Progenitor cell of endocrine pancreas (in vitro differentiated cells): ENCODE measurements at regions not wholly inside any gene's neighbourhood (a gene's known extent, or its start where the extent isn't known, plus 50 kb on each side); places are given as distances from the start of the nearest gene placed in this dataset.
A peak's percentile ranks its signal among the peaks of the same experiment; 100 is the strongest.

ENCODE experiments used
- DNase-seq: peaks from one replicate; pipeline ENCODE4 v3.0.0; 2021; ENCODE audit warnings: low spot score; ENCODE audit not compliant: unreplicated experiment
- H3K27ac Mint-ChIP-seq: 2 replicates; pipeline ENCODE4 v1.8.0; 2021; ENCODE audit warnings: mild to moderate bottlenecking, moderate library complexity, mixed read lengths
- H3K27me3 Mint-ChIP-seq: 2 replicates; pipeline ENCODE4 v1.8.0; 2021; ENCODE audit warnings: mixed read lengths
- H3K36me3 Mint-ChIP-seq: 2 replicates; pipeline ENCODE4 v1.8.0; 2022; ENCODE audit warnings: mixed read lengths; ENCODE audit not compliant: insufficient read depth
- H3K4me1 Mint-ChIP-seq: 2 replicates; pipeline ENCODE4 v1.8.0; 2021; ENCODE audit warnings: low read depth, mixed read lengths
- H3K4me3 Mint-ChIP-seq: 2 replicates; pipeline ENCODE4 v1.8.0; 2021; ENCODE audit warnings: low read depth, mild to moderate bottlenecking, moderate library complexity, mixed read lengths
- H3K9me3 Mint-ChIP-seq: 2 replicates; pipeline ENCODE4 v1.8.0; 2021; ENCODE audit warnings: low read depth, mixed read lengths
- CTCF ChIP-seq: fragments of 200-600 bp; sonication (generic); IDR thresholded peaks from one replicate; pipeline ENCODE4 v1.5.0; 2021; ENCODE audit warnings: antibody characterized with exemption, mild to moderate bottlenecking; ENCODE audit not compliant: unreplicated experiment

GRCh38 chr4:56129431-56129861 is 180.7 kb downstream of the CEP135 start:
- H3K27me3 Mint-ChIP-seq, result no peaks in the 10 kb centered on the region
- H3K4me1 Mint-ChIP-seq, result peaks cover 19% of the 10 kb centered on the region
- no peak for DNase-seq
- no peaks in the 10 kb centered on the region for H3K9me3 Mint-ChIP-seq
- no peak overlapping the region for H3K4me3 Mint-ChIP-seq
- TF ChIP-seq CTCF, result peak; percentile 55
- H3K36me3 Mint-ChIP-seq, result peaks cover 1% of the 10 kb centered on the region
- peak overlapping the region; percentile 68 for H3K27ac Mint-ChIP-seq

GRCh38 chr4:56128213-56128612 is 179.5 kb downstream of the CEP135 start:
- Mint-ChIP-seq H3K36me3 (peaks cover 1% of the 10 kb centered on the region), H3K27ac (peak overlapping the region; percentile 38), H3K9me3 (no peaks in the 10 kb centered on the region), H3K27me3 (no peaks in the 10 kb centered on the region), H3K4me1 (peaks cover 11% of the 10 kb centered on the region), H3K4me3 (no peak overlapping the region)
- TF ChIP-seq CTCF, result no peak
- DNase-seq, result no peak

- Mint-ChIP-seq H3K9me3 (no peaks in the 10 kb centered on the region), H3K4me1 (peaks cover 11% of the 10 kb centered on the region), H3K27me3 (no peaks in the 10 kb centered on the region), H3K36me3 (peaks cover 1% of the 10 kb centered on the region), H3K4me3 (no peak overlapping the region), H3K27ac (no peak overlapping the region)
- TF ChIP-seq CTCF, result no peak
- no peak for DNase-seq
Observed at GRCh38 chr4:56127716-56128115, 179.0 kb downstream of the CEP135 start.

GRCh38 chr4:56123547-56123946 is 174.8 kb downstream of the CEP135 start:
- H3K27ac Mint-ChIP-seq, result no peak overlapping the region
- no peak for TF ChIP-seq CTCF
- peaks cover 4% of the 10 kb centered on the region for H3K4me1 Mint-ChIP-seq

GRCh38 chr4:56123051-56123450 is 174.3 kb downstream of the CEP135 start:
- no peaks in the 10 kb centered on the region for H3K27me3 Mint-ChIP-seq
- peaks cover 6% of the 10 kb centered on the region for H3K4me1 Mint-ChIP-seq
- no peak for DNase-seq
- H3K27ac Mint-ChIP-seq, result no peak overlapping the region
- no peaks in the 10 kb centered on the region for H3K9me3 Mint-ChIP-seq
- H3K4me3 Mint-ChIP-seq, result no peak overlapping the region
- no peak for TF ChIP-seq CTCF
- H3K36me3 Mint-ChIP-seq, result peaks cover 10% of the 10 kb centered on the region

More at GRCh38 chr4:56123547-56123946, 174.8 kb downstream of the CEP135 start:
- Mint-ChIP-seq H3K27me3 (no peaks in the 10 kb centered on the region), H3K9me3 (no peaks in the 10 kb centered on the region), H3K4me3 (no peak overlapping the region), H3K36me3 (peaks cover 10% of the 10 kb centered on the region)
- DNase-seq, result no peak
